Esophagus squamous epithelium (tissue), 5 donors: ENCODE measurements at regions not wholly inside any gene's neighbourhood (a gene's known extent, or its start where the extent isn't known, plus 50 kb on each side); places are given as distances from the start of the nearest gene placed in this dataset.
A peak's percentile ranks its signal among the peaks of the same experiment; 100 is the strongest.

Experiments
- DNase-seq: peaks from one replicate; lab custom pipeline; 2025; lab: John Stamatoyannopoulos, UW
- H3K27ac ChIP-seq, 4 donors: fragments of 200-600 bp; sonication (generic); one replicate each; pipeline ENCODE4 v1.5.1; 2016 to 2019; ENCODE audit warnings: mild to moderate bottlenecking in 1 of 4
- H3K27me3 ChIP-seq, 4 donors: fragments of 200-600 bp; sonication (generic); 1 replicate in 3 of 4; 2 replicates in 1 of 4; pipeline versions ENCODE4 v1.5.1 to v1.6.0; 2017 to 2021; ENCODE audit warnings: antibody characterized with exemption in 1 of 4
- H3K36me3 ChIP-seq, 3 donors: fragments of 200-600 bp; sonication (generic); one replicate each; pipeline ENCODE4 v1.5.1; 2016 to 2019
- H3K4me1 ChIP-seq, 3 donors: fragments of 200-600 bp; sonication (generic); one replicate each; pipeline ENCODE4 v1.5.1; 2017 to 2019
- H3K4me3 ChIP-seq, 4 donors: fragments of 200-600 bp; sonication (generic); 1 replicate in 3 of 4; 2 replicates in 1 of 4; pipeline ENCODE4 v1.5.1; 2016 to 2019; ENCODE audit warnings: mild to moderate bottlenecking in 2 of 4, moderate library complexity in 1 of 4
- H3K9me3 ChIP-seq, 3 donors: fragments of 200-600 bp; sonication (generic); one replicate each; pipeline ENCODE4 v1.5.1; 2016 to 2019
- POLR2A ChIP-seq, 4 donors: fragments of 450-650 bp; IDR thresholded peaks; one replicate each; pipeline ENCODE4 v1.6.1; 2017; ENCODE audit warnings: antibody characterized with exemption in 4 of 4, mild to moderate bottlenecking in 4 of 4, moderate library complexity in 3 of 4
- WGBS, 2 donors: methylation state at CpG; one replicate each; pipeline ENCODE4 v1.1.5; 2018; 5-methylcytosine and 5-hydroxymethylcytosine counted together
- intact Hi-C: fragments of 100-400 bp; cut with DNase I; formaldehyde crosslinking; loops from one replicate; pipeline ENCODE4 v1.15.0; 2022
- TF ChIP-seq, protein P1 (sequence below), 6 experiments: fragments of 450-650 bp in 4 of 6; fragments of 200-600 bp in 2 of 6; sonication (generic) in 2 of 6; IDR thresholded peaks; one replicate each; pipeline ENCODE4 v1.5.1; 2016 to 2019; ENCODE audit warnings: antibody characterized with exemption in 6 of 6, mild to moderate bottlenecking in 4 of 6, moderate library complexity in 4 of 6
- donor health status: DM: yes; HTN: yes; CAD: no.

DNA sequence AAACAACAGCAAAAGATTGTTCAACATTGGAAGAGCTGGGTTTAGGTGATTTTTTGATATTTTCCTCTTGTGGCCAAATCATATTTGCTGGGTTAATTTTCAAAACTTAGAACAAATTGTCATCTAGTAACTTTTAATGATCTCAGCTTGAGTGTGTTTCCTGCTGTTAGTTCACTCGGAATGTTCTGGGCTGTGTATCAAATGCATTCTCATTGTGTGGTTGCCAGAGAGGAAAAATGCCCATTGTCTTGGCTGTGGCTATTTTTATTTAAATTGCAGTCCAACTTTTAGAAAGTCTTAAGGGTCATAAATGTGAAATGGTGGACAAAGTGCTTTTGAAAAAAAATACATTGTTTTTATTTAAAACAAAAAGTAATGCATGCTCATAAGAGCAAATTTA is 542.0 kb downstream of the TNS3 start:
- H3K4me1 ChIP-seq, result peaks cover 0 to 32% (median 9%) of the 10 kb centered on the region in 3 donors
- 15 to 16% methylated on average over 1 of the region's 1 CpG for WGBS, 2 donors
- intact Hi-C loops, result no loop called here
- no peaks in the 10 kb centered on the region for H3K27me3 ChIP-seq
- no peak overlapping the region for H3K4me3 ChIP-seq
- H3K27ac ChIP-seq, result peak overlapping the region in 3 of 4 donors; percentile 50 to 55 (median 53)
- H3K36me3 ChIP-seq, result no peaks in the 10 kb centered on the region
- TF ChIP-seq, protein P1, sequence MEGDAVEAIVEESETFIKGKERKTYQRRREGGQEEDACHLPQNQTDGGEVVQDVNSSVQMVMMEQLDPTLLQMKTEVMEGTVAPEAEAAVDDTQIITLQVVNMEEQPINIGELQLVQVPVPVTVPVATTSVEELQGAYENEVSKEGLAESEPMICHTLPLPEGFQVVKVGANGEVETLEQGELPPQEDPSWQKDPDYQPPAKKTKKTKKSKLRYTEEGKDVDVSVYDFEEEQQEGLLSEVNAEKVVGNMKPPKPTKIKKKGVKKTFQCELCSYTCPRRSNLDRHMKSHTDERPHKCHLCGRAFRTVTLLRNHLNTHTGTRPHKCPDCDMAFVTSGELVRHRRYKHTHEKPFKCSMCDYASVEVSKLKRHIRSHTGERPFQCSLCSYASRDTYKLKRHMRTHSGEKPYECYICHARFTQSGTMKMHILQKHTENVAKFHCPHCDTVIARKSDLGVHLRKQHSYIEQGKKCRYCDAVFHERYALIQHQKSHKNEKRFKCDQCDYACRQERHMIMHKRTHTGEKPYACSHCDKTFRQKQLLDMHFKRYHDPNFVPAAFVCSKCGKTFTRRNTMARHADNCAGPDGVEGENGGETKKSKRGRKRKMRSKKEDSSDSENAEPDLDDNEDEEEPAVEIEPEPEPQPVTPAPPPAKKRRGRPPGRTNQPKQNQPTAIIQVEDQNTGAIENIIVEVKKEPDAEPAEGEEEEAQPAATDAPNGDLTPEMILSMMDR (IDR thresholded peaks at IDR 0.05), result no peak
- TF ChIP-seq POLR2A (IDR thresholded peaks at IDR 0.05), result no peak
- H3K9me3 ChIP-seq, result no peaks in the 10 kb centered on the region
- no peak for DNase-seq

DNA sequence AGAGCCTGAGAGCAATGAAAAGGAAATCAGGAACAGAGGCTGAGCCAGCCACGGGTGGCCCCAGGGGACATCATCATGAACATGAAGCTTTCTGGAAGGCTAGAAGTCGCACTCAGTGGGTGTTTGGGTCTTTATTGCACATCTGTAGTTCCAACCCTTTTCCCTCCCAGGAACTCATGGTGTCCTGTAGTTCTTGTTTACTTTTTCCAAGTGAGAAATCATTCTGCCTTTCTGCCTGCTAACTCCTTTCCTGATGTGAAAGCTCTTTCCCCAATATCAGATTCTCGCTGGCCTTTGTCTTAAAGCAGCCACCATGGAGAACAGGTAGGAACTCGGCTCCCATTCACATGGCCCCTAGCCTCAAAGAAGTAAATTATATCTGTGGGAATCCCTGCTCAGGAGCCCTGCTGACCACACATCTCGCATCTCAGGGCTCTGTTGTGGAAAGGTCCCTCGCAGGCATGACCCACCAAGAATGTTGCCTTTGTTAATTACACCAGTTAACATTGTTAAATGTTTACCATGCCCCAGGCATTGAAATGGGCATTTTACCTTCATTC is 542.7 kb downstream of the TNS3 start:
- no peak overlapping the region for H3K4me3 ChIP-seq
- H3K27me3 ChIP-seq, result no peaks in the 10 kb centered on the region
- peak overlapping the region in 3 of 4 donors; percentile 50 to 55 (median 53) for H3K27ac ChIP-seq
- no peaks in the 10 kb centered on the region for H3K36me3 ChIP-seq
- H3K9me3 ChIP-seq, result no peaks in the 10 kb centered on the region
- TF ChIP-seq, protein P1 (IDR thresholded peaks at IDR 0.05), result no peak
- no peak for TF ChIP-seq POLR2A (IDR thresholded peaks at IDR 0.05)
- no peak for DNase-seq
- intact Hi-C loops, result no loop called here
- WGBS, 2 donors, result 67 to 69% methylated on average over 6 of the region's 6 CpGs
- H3K4me1 ChIP-seq, result peaks cover 0 to 26% (median 6%) of the 10 kb centered on the region in 3 donors

DNA sequence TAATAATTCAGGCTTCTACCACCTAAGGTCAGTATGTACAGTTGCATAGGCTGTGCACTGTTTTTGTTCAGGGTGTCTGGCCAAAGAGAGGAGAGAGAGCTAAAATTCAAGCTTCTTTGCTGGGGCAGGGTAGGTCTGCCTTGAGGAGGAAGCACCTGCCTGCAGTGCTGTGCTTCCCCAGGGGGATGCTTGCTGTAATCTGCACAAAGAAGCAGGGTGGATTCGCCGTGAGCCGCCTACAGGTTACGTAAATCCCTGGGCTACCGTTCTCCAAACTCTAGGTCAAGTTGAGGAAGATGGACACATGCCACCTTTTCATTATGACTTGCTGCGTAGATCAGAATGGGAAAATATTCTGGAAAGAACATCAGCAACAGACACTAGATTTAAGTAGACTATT is 543.3 kb downstream of the TNS3 start:
- WGBS, 2 donors, result 83 to 91% methylated on average over 6 of the region's 6 CpGs
- peak overlapping the region in 2 of 4 donors; percentile 50 to 55 for H3K27ac ChIP-seq

DNA sequence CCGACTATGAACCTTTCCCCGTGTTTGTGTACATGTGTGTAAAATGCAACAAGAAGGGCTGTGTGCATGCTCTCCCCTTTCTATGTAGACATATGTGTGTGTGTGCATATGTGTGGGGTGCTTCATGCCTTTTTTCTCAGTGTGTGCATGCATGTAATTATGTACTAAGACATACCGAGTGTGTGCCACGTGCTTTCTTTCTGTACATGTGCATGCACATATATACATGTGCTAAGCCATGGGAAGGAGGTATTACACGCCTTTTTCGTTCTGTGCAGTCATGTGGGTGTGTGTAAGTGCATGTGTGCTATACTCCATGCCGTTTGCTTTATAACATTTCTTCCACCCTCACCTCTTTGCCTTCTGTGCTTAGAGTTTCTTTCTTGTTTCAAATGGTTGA is 544.3 kb downstream of the TNS3 start:
- Histone ChIP-seq H3K27me3 (no peaks in the 10 kb centered on the region), H3K9me3 (no peaks in the 10 kb centered on the region), H3K4me3 (no peak overlapping the region), H3K36me3 (no peaks in the 10 kb centered on the region), H3K27ac (no peak overlapping the region), H3K4me1 (peaks cover 0 to 28% (median 6%) of the 10 kb centered on the region in 3 donors)
- TF ChIP-seq POLR2A (IDR thresholded peaks at IDR 0.05), result no peak
- TF ChIP-seq, protein P1 (IDR thresholded peaks at IDR 0.05), result no peak
- WGBS, 2 donors, result 83 to 90% methylated on average over 7 of the region's 7 CpGs
- intact Hi-C loops, result no loop called here
- no peak for DNase-seq

More for the DNA sequence above, 543.3 kb downstream of the TNS3 start:
- H3K4me1 ChIP-seq, result peaks cover 0 to 26% (median 6%) of the 10 kb centered on the region in 3 donors
- TF ChIP-seq, protein P1 (IDR thresholded peaks at IDR 0.05), result no peak
- no peak for TF ChIP-seq POLR2A (IDR thresholded peaks at IDR 0.05)
- DNase-seq, result no peak
- H3K4me3 ChIP-seq, result no peak overlapping the region
- no peaks in the 10 kb centered on the region for H3K36me3 ChIP-seq
- intact Hi-C loops, result no loop called here
- H3K9me3 ChIP-seq, result no peaks in the 10 kb centered on the region
- H3K27me3 ChIP-seq, result no peaks in the 10 kb centered on the region

DNA sequence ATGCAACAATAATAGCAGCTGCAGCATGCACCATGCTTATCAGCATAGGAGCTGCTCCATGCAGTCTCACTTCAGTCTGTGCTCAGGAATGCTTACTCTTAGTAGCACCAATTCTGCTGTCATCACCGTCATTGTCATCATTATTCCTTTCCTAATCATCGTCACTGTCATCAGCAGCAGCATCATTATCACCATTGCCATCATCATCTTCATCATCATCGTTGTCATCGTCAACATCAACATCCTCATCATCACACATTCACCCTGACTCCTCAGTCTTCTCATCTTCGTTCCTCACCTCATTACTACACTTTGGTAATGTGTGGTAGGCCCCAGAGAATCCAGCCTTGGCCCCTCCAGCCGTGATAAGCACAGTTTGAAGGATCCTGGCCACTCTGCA is 545.0 kb downstream of the TNS3 start:
- Histone ChIP-seq H3K27me3 (no peaks in the 10 kb centered on the region), H3K9me3 (no peaks in the 10 kb centered on the region), H3K36me3 (no peaks in the 10 kb centered on the region), H3K4me1 (peaks cover 0 to 31% (median 6%) of the 10 kb centered on the region in 3 donors), H3K27ac (no peak overlapping the region), H3K4me3 (no peak overlapping the region)
- no peak for DNase-seq
- intact Hi-C loops, result no loop called here
- 78 to 90% methylated on average over 6 of the region's 6 CpGs for WGBS, 2 donors
- TF ChIP-seq POLR2A (IDR thresholded peaks at IDR 0.05), result no peak
